Posterior cingulate gyrus (tissue), 11 donors: ENCODE measurements at regions not wholly inside any gene's neighbourhood (a gene's known extent, or its start where the extent isn't known, plus 50 kb on each side); places are given as distances from the start of the nearest gene placed in this dataset.
"Not testable (repeated sequence)": the region's sequence is repeated elsewhere in the genome, so short reads cannot be mapped to it uniquely, and the experiment has no call there.

Experiments used
- DNase-seq, 10 donors: peaks; one replicate each; pipeline versions ENCODE4 v3.0.0 to v3.0.0-alpha.2; 2020 to 2021; ENCODE audit warnings: mixed read lengths in 3 of 10
- intact Hi-C: fragments of 100-400 bp; cut with DNase I; formaldehyde crosslinking; loops from one replicate; pipeline ENCODE4 v1.15.1; 2023

GRCh38 chr1:218890451-218890850 lies 283.2 kb upstream of the LYPLAL1 start:
- intact Hi-C loops = no loop called here
- no peak for DNase-seq

- intact Hi-C loops = no loop called here
Measured at GRCh38 chr1:218891577-218891976, 282.1 kb upstream of the LYPLAL1 start.

GRCh38 chr1:218895064-218895587 lies 278.6 kb upstream of the LYPLAL1 start:
- DNase-seq = no peak
- intact Hi-C loops = no loop called here

More at GRCh38 chr1:218891577-218891976, 282.1 kb upstream of the LYPLAL1 start:
- DNase-seq = no peak

GRCh38 chr1:218896202-218896601 lies 277.5 kb upstream of the LYPLAL1 start:
- intact Hi-C loops = no loop called here
- no peak for DNase-seq

- DNase-seq = no peak
- intact Hi-C loops = no loop called here
Measured at GRCh38 chr1:218898921-218899320, 274.8 kb upstream of the LYPLAL1 start.

- intact Hi-C loops = no loop called here
- no peak for DNase-seq
Measured at GRCh38 chr1:218900615-218901014, 273.1 kb upstream of the LYPLAL1 start.

GRCh38 chr1:218904416-218904815 lies 269.3 kb upstream of the LYPLAL1 start:
- intact Hi-C loops = no loop called here
- no peak for DNase-seq

GRCh38 chr1:218916720-218917119 lies 257.0 kb upstream of the LYPLAL1 start:
- intact Hi-C loops = no loop called here

GRCh38 chr1:218917656-218918055 lies 256.0 kb upstream of the LYPLAL1 start:
- intact Hi-C loops = no loop called here
- DNase-seq = no peak

More at GRCh38 chr1:218916720-218917119, 257.0 kb upstream of the LYPLAL1 start:
- DNase-seq = no peak

- no peak for DNase-seq
- intact Hi-C loops = no loop called here
Measured at GRCh38 chr1:218925777-218926176, 247.9 kb upstream of the LYPLAL1 start.

- intact Hi-C loops = no loop called here
- no peak for DNase-seq
Measured at GRCh38 chr1:218926631-218927030, 247.0 kb upstream of the LYPLAL1 start.

- intact Hi-C loops = no loop called here
- DNase-seq = no peak
Measured at GRCh38 chr1:218930000-218930399, 243.7 kb upstream of the LYPLAL1 start.

GRCh38 chr1:218930472-218931241 lies 243.0 kb upstream of the LYPLAL1 start:
- no peak for DNase-seq
- intact Hi-C loops = no loop called here

GRCh38 chr1:218931324-218931723 lies 242.4 kb upstream of the LYPLAL1 start:
- intact Hi-C loops = no loop called here

GRCh38 chr1:218933513-218933912 lies 240.2 kb upstream of the LYPLAL1 start:
- no peak for DNase-seq
- intact Hi-C loops = no loop called here

More at GRCh38 chr1:218931324-218931723, 242.4 kb upstream of the LYPLAL1 start:
- DNase-seq = no peak

GRCh38 chr1:218935408-218935807 lies 238.3 kb upstream of the LYPLAL1 start:
- intact Hi-C loops = not testable (repeated sequence)

GRCh38 chr1:218938259-218938658 lies 235.4 kb upstream of the LYPLAL1 start:
- intact Hi-C loops = no loop called here
- DNase-seq = no peak

More at GRCh38 chr1:218935408-218935807, 238.3 kb upstream of the LYPLAL1 start:
- not testable (repeated sequence) for DNase-seq

GRCh38 chr1:218939095-218939494 lies 234.6 kb upstream of the LYPLAL1 start:
- no peak for DNase-seq
- intact Hi-C loops = no loop called here

GRCh38 chr1:218942431-218942830 lies 231.2 kb upstream of the LYPLAL1 start:
- DNase-seq = no peak
- intact Hi-C loops = no loop called here

- no peak for DNase-seq
- intact Hi-C loops = no loop called here
Measured at GRCh38 chr1:218943371-218943770, 230.3 kb upstream of the LYPLAL1 start.

- no peak for DNase-seq
- intact Hi-C loops = no loop called here
Measured at GRCh38 chr1:218945050-218945449, 228.6 kb upstream of the LYPLAL1 start.

GRCh38 chr1:218946147-218946546 lies 227.5 kb upstream of the LYPLAL1 start:
- no peak for DNase-seq
- intact Hi-C loops = no loop called here
